B cell (primary cell): ENCODE measurements at regions not wholly inside any gene's neighbourhood (a gene's known extent, or its start where the extent isn't known, plus 50 kb on each side); places are given as distances from the start of the nearest gene placed in this dataset.
"Not testable (repeated sequence)": the region's sequence is repeated elsewhere in the genome, so short reads cannot be mapped to it uniquely, and the experiment has no call there.

ENCODE experiments used
- CTCF ChIP-seq: fragments of 200-600 bp; IDR thresholded peaks from one replicate; pipeline ENCODE4 v1.8.0; 2022; ENCODE audit warnings: antibody characterized with exemption, mild to moderate bottlenecking
- EZH2 ChIP-seq: IDR thresholded peaks from 2 replicates; pipeline ENCODE4 v1.6.1; 2012; ENCODE audit warnings: borderline replicate concordance, low read depth, mild to moderate bottlenecking, moderate library complexity, low read length; ENCODE audit not compliant: insufficient read depth, poor library complexity, severe bottlenecking

DNA sequence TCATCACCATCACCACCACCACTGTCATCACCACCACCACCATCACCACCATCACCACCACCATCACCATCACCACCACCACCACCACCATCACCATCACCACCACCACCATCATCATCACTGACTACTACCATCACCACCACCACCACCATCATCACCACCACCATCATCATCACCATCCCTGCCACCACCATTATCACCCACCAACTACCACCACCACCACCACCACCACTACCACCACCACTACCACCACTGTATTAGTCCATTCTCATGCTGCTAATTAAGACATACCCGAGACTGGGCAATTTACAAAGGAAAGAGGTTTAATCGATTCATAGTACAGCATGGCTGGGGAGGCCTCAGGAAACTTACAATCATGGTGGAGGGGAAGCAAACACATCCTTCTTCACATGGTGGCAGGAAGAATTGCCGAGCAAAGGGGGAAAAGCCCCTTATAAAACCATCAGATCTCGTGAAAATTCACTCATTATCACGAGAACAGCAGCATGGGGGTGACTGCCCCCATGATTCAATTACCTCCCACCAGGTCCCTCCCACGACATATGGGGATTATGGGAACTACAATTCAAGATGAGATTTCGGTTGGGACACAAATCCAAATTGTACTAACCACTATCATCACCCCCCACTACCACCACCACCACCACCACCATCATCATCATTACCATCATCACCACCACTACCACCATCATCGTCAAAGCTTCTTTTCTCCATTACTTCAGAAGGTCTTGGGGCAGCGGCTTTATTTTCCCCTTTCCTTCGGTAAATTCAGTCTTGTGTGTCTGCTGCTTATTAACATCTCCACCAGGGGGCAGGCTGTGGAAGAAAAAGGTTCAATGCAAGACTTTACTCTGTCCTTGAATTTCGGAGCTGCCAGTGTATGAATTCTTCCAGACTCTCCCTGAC, 53.6 kb upstream of the SCAF4 start:
- peak; percentile 74 for TF ChIP-seq CTCF
- not testable (repeated sequence) for TF ChIP-seq EZH2
